Omental fat pad (tissue), 3 donors: ENCODE measurements at regions not wholly inside any gene's neighbourhood (a gene's known extent, or its start where the extent isn't known, plus 50 kb on each side); places are given as distances from the start of the nearest gene placed in this dataset.
"Not testable (repeated sequence)": the region's sequence is repeated elsewhere in the genome, so short reads cannot be mapped to it uniquely, and the experiment has no call there.

Source experiments
- ATAC-seq: fragments of 150-250 bp; one replicate; pipeline ENCODE4 v1.9.1; 2016; ENCODE audit warnings: mild to moderate bottlenecking, moderate library complexity; ENCODE audit not compliant: low FRiP score
- DNase-seq: peaks from one replicate; pipeline ENCODE4 v3.0.0-alpha.2; 2019; ENCODE audit warnings: low spot score
- CTCF ChIP-seq, 3 donors: fragments of 450-650 bp; IDR thresholded peaks; one replicate each; pipeline ENCODE4 v1.5.1; 2016 to 2017; ENCODE audit warnings: antibody characterized with exemption in 3 of 3, mild to moderate bottlenecking in 3 of 3, moderate library complexity in 2 of 3

- DNase-seq (no peak), ATAC-seq (no peak)
- no peak for TF ChIP-seq CTCF (IDR thresholded peaks at IDR 0.05)
Measured at GRCh38 chr21:23578027-23578426, 2029.3 kb downstream of the MRPL39 start.

- ATAC-seq (no peak), DNase-seq (no peak)
- TF ChIP-seq CTCF (IDR thresholded peaks at IDR 0.05) = no peak
Measured at GRCh38 chr21:23574932-23575331, 2032.3 kb downstream of the MRPL39 start.

DNA sequence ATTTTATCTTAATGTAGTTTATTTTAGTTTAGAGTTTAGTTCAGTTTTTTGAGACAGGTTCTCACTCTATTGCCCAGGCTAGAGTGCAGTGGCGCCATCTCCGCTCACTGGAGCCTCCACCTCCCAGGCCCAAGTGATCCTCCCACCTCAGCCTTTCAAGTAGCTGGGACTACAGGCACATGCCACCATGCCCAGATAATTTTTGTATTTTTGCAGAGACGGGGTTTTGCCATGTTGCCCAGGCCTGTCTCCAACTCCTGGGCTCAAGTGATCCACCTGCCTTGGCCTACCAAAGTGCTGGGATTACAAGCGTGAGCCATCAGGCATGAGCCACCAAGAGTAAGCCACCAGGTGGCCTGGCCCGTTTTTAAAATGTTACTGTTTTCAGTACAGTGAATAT lies 2058.4 kb downstream of the MRPL39 start:
- ATAC-seq, DNase-seq: not testable (repeated sequence)

DNA sequence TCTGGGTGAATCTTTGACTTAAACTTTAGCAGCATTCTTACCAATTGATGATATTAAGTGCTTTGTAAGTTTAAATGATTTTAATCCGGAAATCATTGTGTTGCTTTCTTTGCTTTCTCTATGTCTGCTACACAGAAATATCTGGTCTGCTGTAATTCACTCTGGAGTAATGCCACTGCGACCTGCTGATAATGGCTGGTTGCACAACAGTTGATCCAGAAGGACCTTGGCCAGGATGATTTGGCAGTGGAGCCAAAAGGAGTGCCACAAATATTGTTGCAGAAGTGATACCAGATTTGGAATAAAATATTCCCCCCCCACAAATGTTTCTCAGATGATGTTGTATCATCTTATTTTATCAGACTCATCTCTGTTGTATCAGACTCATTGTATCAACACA lies 2063.9 kb downstream of the MRPL39 start:
- ATAC-seq = no peak
- no peak for TF ChIP-seq CTCF (IDR thresholded peaks at IDR 0.05)
- no peak for DNase-seq

GRCh38 chr21:23542097-23542496 lies 2065.2 kb downstream of the MRPL39 start:
- no peak for DNase-seq
- ATAC-seq = no peak
- TF ChIP-seq CTCF (IDR thresholded peaks at IDR 0.05) = no peak

DNA sequence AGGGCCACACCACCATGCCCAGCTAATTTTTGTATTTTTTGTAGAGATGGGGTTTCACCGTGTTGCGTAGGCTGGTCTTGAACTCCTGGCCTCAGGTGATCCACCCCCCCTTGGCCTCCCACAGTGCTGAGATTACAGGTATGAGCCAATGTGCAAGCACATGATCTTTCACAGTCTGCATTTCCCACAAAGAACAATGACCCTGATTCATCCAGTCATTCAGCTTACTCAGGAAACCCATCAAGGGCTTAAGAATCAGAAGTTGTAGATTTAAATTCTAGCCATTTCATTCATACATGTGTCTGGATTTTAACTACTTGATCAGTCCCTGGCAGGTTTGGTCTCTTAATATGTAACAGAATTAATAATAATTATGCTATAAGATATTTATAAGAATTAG lies 2065.7 kb downstream of the MRPL39 start:
- DNase-seq (no peak), ATAC-seq (no peak)
- TF ChIP-seq CTCF (IDR thresholded peaks at IDR 0.05) = no peak

DNA sequence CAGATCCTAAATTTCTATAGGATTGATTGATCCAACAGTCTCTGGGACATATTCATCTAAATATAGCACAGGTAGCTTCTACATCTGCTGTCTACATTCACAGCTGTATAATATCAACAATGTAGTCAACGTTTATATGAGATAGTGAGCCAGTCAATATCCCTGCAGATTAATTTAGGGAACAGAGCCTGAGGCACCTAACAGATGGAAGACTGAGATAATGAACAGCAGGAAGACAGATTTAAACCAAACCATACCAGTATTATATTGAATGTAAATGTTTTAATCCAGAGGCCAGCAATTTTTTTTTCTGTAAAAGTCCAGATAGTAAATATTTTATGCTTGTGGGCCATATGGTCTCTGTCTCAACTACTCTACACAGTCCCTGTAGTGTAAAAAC lies 2072.4 kb downstream of the MRPL39 start:
- no peak for DNase-seq
- TF ChIP-seq CTCF (IDR thresholded peaks at IDR 0.05) = no peak
- ATAC-seq = no peak

- no peak for ATAC-seq
- TF ChIP-seq CTCF (IDR thresholded peaks at IDR 0.05) = no peak
- no peak for DNase-seq
Measured at GRCh38 chr21:23531444-23531843, 2075.8 kb downstream of the MRPL39 start.
